ENCODE measurements at regions not wholly inside any gene's neighbourhood (a gene's known extent, or its start where the extent isn't known, plus 50 kb on each side); places are given as distances from the start of the nearest gene placed in this dataset.

- Histone ChIP-seq H4K20me1 (ENCODE audit: insufficient read depth, poor library complexity, severe bottlenecking) (no peaks in the 10 kb centered on the region), H3K4me1 (ENCODE audit: insufficient read depth) (no peaks in the 10 kb centered on the region), H3K27ac (no peak overlapping the region), H3K4me2 (no peak overlapping the region), H2AFZ (no peak overlapping the region), H3K9me2 (replicated peaks; ENCODE audit: insufficient read depth) (no peaks in the 10 kb centered on the region), H3K27me3 (no peaks in the 10 kb centered on the region), H3K79me2 (no peaks in the 10 kb centered on the region), H3K36me3 (replicated peaks; ENCODE audit: insufficient read depth, low read depth) (no peaks in the 10 kb centered on the region), H3K9me3 (ENCODE audit: low read depth) (no peaks in the 10 kb centered on the region), H3K4me3 (no peak overlapping the region)
- DNase-seq (ENCODE audit: low spot score): no peak
- WGBS (ENCODE audit: low lambda C conversion rate, missing lambda C conversion rate): 88% methylated on average over 1 of the region's 1 CpG
- TF ChIP-seq EZH2 (IDR thresholded peaks at IDR 0.05; ENCODE audit: borderline replicate concordance) (no peak), EZH2phosphoT487 (IDR thresholded peaks at IDR 0.05; ENCODE audit: low read depth, severe bottlenecking, unreplicated experiment) (no peak), CTCF (IDR thresholded peaks at IDR 0.05; ENCODE audit: poor library complexity) (no peak)
Observed at GRCh38 chr7:41375582-41375981, 327.3 kb downstream of the INHBA start.

GRCh38 chr7:41374150-41374848 lies 328.6 kb downstream of the INHBA start:
- H3K4me1 ChIP-seq (ENCODE audit: insufficient read depth): no peaks in the 10 kb centered on the region
- H3K9me3 ChIP-seq (ENCODE audit: low read depth): no peaks in the 10 kb centered on the region
- H3K27ac ChIP-seq: no peak overlapping the region
- no peak for DNase-seq (ENCODE audit: low spot score)
- H3K4me3 ChIP-seq: no peak overlapping the region
- TF ChIP-seq EZH2phosphoT487 (IDR thresholded peaks at IDR 0.05; ENCODE audit: low read depth, severe bottlenecking, unreplicated experiment) (no peak), CTCF (IDR thresholded peaks at IDR 0.05; ENCODE audit: poor library complexity) (no peak), EZH2 (IDR thresholded peaks at IDR 0.05; ENCODE audit: borderline replicate concordance) (no peak)
- no peak overlapping the region for H2AFZ ChIP-seq
- H4K20me1 ChIP-seq (ENCODE audit: insufficient read depth, poor library complexity, severe bottlenecking): no peaks in the 10 kb centered on the region
- no peaks in the 10 kb centered on the region for H3K36me3 ChIP-seq (replicated peaks; ENCODE audit: insufficient read depth, low read depth)
- 88% methylated on average over 6 of the region's 6 CpGs for WGBS (ENCODE audit: low lambda C conversion rate, missing lambda C conversion rate)
- no peaks in the 10 kb centered on the region for H3K27me3 ChIP-seq
- no peak overlapping the region for H3K4me2 ChIP-seq
- no peaks in the 10 kb centered on the region for H3K9me2 ChIP-seq (replicated peaks; ENCODE audit: insufficient read depth)
- H3K79me2 ChIP-seq: no peaks in the 10 kb centered on the region

GRCh38 chr7:41367967-41368882 lies 334.7 kb downstream of the INHBA start:
- H3K9me2 ChIP-seq (replicated peaks; ENCODE audit: insufficient read depth): no peaks in the 10 kb centered on the region
- no peak overlapping the region for H3K27ac ChIP-seq
- no peaks in the 10 kb centered on the region for H3K4me1 ChIP-seq (ENCODE audit: insufficient read depth)
- no peak for DNase-seq (ENCODE audit: low spot score)
- no peaks in the 10 kb centered on the region for H4K20me1 ChIP-seq (ENCODE audit: insufficient read depth, poor library complexity, severe bottlenecking)
- no peak overlapping the region for H2AFZ ChIP-seq
- no peak overlapping the region for H3K4me2 ChIP-seq
- no peak for TF ChIP-seq EZH2phosphoT487 (IDR thresholded peaks at IDR 0.05; ENCODE audit: low read depth, severe bottlenecking, unreplicated experiment)
- no peak for TF ChIP-seq CTCF (IDR thresholded peaks at IDR 0.05; ENCODE audit: poor library complexity)
- TF ChIP-seq EZH2 (IDR thresholded peaks at IDR 0.05; ENCODE audit: borderline replicate concordance): no peak
- H3K27me3 ChIP-seq: no peaks in the 10 kb centered on the region
- H3K9me3 ChIP-seq (ENCODE audit: low read depth): no peaks in the 10 kb centered on the region
- H3K4me3 ChIP-seq: no peak overlapping the region
- H3K36me3 ChIP-seq (replicated peaks; ENCODE audit: insufficient read depth, low read depth): no peaks in the 10 kb centered on the region
- WGBS (ENCODE audit: low lambda C conversion rate, missing lambda C conversion rate): 94% methylated on average over 11 of the region's 11 CpGs
- no peaks in the 10 kb centered on the region for H3K79me2 ChIP-seq
